ENCODE measurements at regions not wholly inside any gene's neighbourhood (a gene's known extent, or its start where the extent isn't known, plus 50 kb on each side); places are given as distances from the start of the nearest gene placed in this dataset.

DNA sequence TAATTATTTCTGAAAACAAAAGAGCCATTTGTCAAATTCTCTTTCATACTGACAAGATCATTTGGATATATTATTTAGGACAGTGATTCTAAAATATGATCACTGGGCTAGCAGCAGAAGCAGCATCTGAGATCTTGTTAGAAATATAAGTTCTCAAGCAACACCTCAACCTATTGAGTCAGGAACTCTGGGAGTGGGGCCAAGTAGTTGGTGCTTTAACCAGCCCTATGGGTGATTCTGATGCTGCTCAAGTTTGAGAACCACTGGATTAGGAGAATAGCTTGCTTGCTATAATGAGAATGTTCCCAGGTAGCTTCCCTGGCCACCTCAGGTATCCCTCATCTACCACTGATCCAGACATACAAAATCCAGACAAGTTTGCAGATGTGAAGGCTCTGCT lies 466.9 kb upstream of the CELF4 start:
- TF ChIP-seq CHD2 (IDR thresholded peaks at IDR 0.05; ENCODE audit: low read length) (no peak), HDAC6 (IDR thresholded peaks at IDR 0.05; ENCODE audit: low read depth, low read length) (no peak), MAFK (IDR thresholded peaks at IDR 0.05; ENCODE audit: low read depth, low read length) (no peak), SIN3A (conservative IDR thresholded peaks at IDR 0.05 in 1 of 2, IDR thresholded peaks at IDR 0.05 in 1 of 2; ENCODE audit: low read depth in 1 of 2, low read length in 2 of 2) (no peak), POLR2AphosphoS5 (IDR thresholded peaks at IDR 0.05; ENCODE audit: low read depth, low read length) (no peak), EZH2 (IDR thresholded peaks at IDR 0.05; ENCODE audit: low read depth, low read length, severe bottlenecking) (no peak), YY1 (IDR thresholded peaks at IDR 0.05; ENCODE audit: low read depth, low read length) (no peak)
- TF ChIP-seq, protein P1, sequence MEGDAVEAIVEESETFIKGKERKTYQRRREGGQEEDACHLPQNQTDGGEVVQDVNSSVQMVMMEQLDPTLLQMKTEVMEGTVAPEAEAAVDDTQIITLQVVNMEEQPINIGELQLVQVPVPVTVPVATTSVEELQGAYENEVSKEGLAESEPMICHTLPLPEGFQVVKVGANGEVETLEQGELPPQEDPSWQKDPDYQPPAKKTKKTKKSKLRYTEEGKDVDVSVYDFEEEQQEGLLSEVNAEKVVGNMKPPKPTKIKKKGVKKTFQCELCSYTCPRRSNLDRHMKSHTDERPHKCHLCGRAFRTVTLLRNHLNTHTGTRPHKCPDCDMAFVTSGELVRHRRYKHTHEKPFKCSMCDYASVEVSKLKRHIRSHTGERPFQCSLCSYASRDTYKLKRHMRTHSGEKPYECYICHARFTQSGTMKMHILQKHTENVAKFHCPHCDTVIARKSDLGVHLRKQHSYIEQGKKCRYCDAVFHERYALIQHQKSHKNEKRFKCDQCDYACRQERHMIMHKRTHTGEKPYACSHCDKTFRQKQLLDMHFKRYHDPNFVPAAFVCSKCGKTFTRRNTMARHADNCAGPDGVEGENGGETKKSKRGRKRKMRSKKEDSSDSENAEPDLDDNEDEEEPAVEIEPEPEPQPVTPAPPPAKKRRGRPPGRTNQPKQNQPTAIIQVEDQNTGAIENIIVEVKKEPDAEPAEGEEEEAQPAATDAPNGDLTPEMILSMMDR (IDR thresholded peaks at IDR 0.05; ENCODE audit: control extremely low read depth in 1 of 3, insufficient read depth in 1 of 3, low read depth in 1 of 3, low read length in 3 of 3) = no peak

Measured in H1 (cell line).